ENCODE measurements at regions not wholly inside any gene's neighbourhood (a gene's known extent, or its start where the extent isn't known, plus 50 kb on each side); places are given as distances from the start of the nearest gene placed in this dataset.

GRCh38 chr13:69571606-69572323 is 535.9 kb upstream of the ATXN8OS start:
- CTCF ChIA-PET: interaction anchor here (0.7 kb wide), 1 partner anchor 264 kb away, joined by 3 read pairs; no protein-coding TSS in a partner anchor

GRCh38 chr13:69567514-69567913 is 540.1 kb upstream of the ATXN8OS start:
- no peak for DNase-seq
- POLR2A ChIA-PET: no interaction called here
- Histone ChIP-seq H3K4me3 (ENCODE audit: low read depth in 2 of 2, low read length in 1 of 2) (no peak overlapping the region), H3K9ac (no peak overlapping the region), H3K27me3 (ENCODE audit: insufficient read depth) (no peaks in the 10 kb centered on the region), H3K9me2 (no peaks in the 10 kb centered on the region), H4K20me1 (ENCODE audit: insufficient read depth) (no peaks in the 10 kb centered on the region), H3F3A (replicated peaks; ENCODE audit: insufficient read depth) (peaks cover 6% of the 10 kb centered on the region), H3K4me2 (no peak overlapping the region), H3K4me1 (ENCODE audit: control insufficient read depth in 1 of 2, insufficient read depth in 2 of 2, low read depth in 1 of 2, low read length in 1 of 2) (no peaks in the 10 kb centered on the region), H3K9me3 (no peaks in the 10 kb centered on the region), H2AFZ (ENCODE audit: low read depth) (no peak overlapping the region), H3K27ac (ENCODE audit: low read depth in 2 of 2, low read length in 1 of 2) (no peak overlapping the region), H3K36me3 (replicated peaks in 1 of 2; ENCODE audit: control insufficient read depth in 1 of 2, insufficient read depth in 2 of 2, low read length in 1 of 2) (no peaks in the 10 kb centered on the region), H3K79me2 (ENCODE audit: insufficient read depth) (no peaks in the 10 kb centered on the region)
- WGBS (ENCODE audit: low lambda C conversion rate): 73% methylated on average over 2 of the region's 2 CpGs
- CTCF ChIA-PET: interaction anchor here (0.7 kb wide), 1 partner anchor 1830 kb away, joined by 3 read pairs; no protein-coding TSS in a partner anchor
- no peak for TF ChIP-seq PBX3 (IDR thresholded peaks at IDR 0.05)
- TF ChIP-seq NRF1 (IDR thresholded peaks at IDR 0.05; ENCODE audit: low read depth, low read length): no peak
- no peak for TF ChIP-seq RAD21 (IDR thresholded peaks at IDR 0.05; ENCODE audit: low read length)
- no peak for TF ChIP-seq EP300 (IDR thresholded peaks at IDR 0.05; ENCODE audit: borderline replicate concordance in 1 of 2, low read depth in 1 of 2, low read length in 1 of 2)
- no peak for TF ChIP-seq GABPA (IDR thresholded peaks at IDR 0.05; ENCODE audit: low read depth)
- no peak for TF ChIP-seq TEAD4 (IDR thresholded peaks at IDR 0.05; ENCODE audit: borderline replicate concordance, insufficient read depth)

More at GRCh38 chr13:69571606-69572323, 535.9 kb upstream of the ATXN8OS start:
- H3K9me3 ChIP-seq: no peaks in the 10 kb centered on the region
- no peaks in the 10 kb centered on the region for H3F3A ChIP-seq (replicated peaks; ENCODE audit: insufficient read depth)
- no peaks in the 10 kb centered on the region for H4K20me1 ChIP-seq (ENCODE audit: insufficient read depth)
- H3K27ac ChIP-seq (ENCODE audit: low read depth in 2 of 2, low read length in 1 of 2): no peak overlapping the region
- DNase-seq: no peak
- H3K27me3 ChIP-seq (ENCODE audit: insufficient read depth): no peaks in the 10 kb centered on the region
- no peaks in the 10 kb centered on the region for H3K79me2 ChIP-seq (ENCODE audit: insufficient read depth)
- H3K36me3 ChIP-seq (replicated peaks in 1 of 2; ENCODE audit: control insufficient read depth in 1 of 2, insufficient read depth in 2 of 2, low read length in 1 of 2): no peaks in the 10 kb centered on the region
- no peak overlapping the region for H3K9ac ChIP-seq
- H3K4me3 ChIP-seq (ENCODE audit: low read depth in 2 of 2, low read length in 1 of 2): no peak overlapping the region
- no peak for TF ChIP-seq RXRA (IDR thresholded peaks at IDR 0.05; ENCODE audit: borderline replicate concordance, low read depth)
- TF ChIP-seq TEAD4 (IDR thresholded peaks at IDR 0.05; ENCODE audit: borderline replicate concordance, insufficient read depth): no peak
- no peak for TF ChIP-seq SIN3A (IDR thresholded peaks at IDR 0.05; ENCODE audit: borderline replicate concordance, low read depth, low read length)
- no peak for TF ChIP-seq ZBTB33 (IDR thresholded peaks at IDR 0.05; ENCODE audit: borderline replicate concordance, low read depth)
- TF ChIP-seq ELF1 (IDR thresholded peaks at IDR 0.05): no peak
- H3K4me2 ChIP-seq: no peak overlapping the region
- POLR2A ChIA-PET: no interaction called here
- WGBS (ENCODE audit: low lambda C conversion rate): 67% methylated on average over 1 of the region's 1 CpG
- no peak overlapping the region for H2AFZ ChIP-seq (ENCODE audit: low read depth)
- H3K9me2 ChIP-seq: no peaks in the 10 kb centered on the region
- no peaks in the 10 kb centered on the region for H3K4me1 ChIP-seq (ENCODE audit: control insufficient read depth in 1 of 2, insufficient read depth in 2 of 2, low read depth in 1 of 2, low read length in 1 of 2)

Data from SK-N-SH (cell line).